ENCODE measurements at regions not wholly inside any gene's neighbourhood (a gene's known extent, or its start where the extent isn't known, plus 50 kb on each side); places are given as distances from the start of the nearest gene placed in this dataset.

DNA sequence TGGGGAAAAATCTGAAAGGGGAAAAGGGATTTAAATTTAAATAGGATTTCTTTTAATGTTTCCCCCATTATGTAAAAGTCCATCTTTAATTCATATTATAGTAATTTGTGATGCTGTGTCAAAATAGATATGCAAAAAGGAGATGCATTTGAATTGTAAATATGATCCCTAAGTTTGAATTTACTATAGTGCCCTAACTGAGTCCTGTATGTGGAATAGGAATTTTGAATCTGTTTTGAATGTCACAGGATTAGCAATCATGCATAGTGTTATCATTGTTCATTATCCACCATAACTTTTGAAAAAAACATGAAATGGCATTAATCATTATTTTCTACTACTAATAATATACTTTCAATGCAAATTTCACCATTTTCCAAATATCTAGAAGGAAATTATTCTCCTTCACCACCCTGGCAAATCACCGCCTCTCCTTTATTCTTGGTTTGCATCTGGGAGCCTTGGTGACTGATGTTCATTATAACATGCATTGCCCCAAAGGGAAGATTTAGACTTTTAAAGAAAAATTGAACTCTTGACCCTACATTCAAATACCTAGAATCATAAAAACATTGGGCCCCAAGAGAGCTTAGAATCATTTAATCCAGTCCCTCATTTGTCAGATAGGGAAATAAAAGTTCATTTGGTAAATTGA is 341.5 kb upstream of the TMPO start:
- Histone ChIP-seq H3K9me3 (no peaks in the 10 kb centered on the region), H3K4me1 (no peaks in the 10 kb centered on the region), H3K27ac (no peak overlapping the region), H3K4me3 (no peak overlapping the region), H3K27me3 (no peaks in the 10 kb centered on the region), H3K36me3 (no peaks in the 10 kb centered on the region)
- TF ChIP-seq, protein P1, sequence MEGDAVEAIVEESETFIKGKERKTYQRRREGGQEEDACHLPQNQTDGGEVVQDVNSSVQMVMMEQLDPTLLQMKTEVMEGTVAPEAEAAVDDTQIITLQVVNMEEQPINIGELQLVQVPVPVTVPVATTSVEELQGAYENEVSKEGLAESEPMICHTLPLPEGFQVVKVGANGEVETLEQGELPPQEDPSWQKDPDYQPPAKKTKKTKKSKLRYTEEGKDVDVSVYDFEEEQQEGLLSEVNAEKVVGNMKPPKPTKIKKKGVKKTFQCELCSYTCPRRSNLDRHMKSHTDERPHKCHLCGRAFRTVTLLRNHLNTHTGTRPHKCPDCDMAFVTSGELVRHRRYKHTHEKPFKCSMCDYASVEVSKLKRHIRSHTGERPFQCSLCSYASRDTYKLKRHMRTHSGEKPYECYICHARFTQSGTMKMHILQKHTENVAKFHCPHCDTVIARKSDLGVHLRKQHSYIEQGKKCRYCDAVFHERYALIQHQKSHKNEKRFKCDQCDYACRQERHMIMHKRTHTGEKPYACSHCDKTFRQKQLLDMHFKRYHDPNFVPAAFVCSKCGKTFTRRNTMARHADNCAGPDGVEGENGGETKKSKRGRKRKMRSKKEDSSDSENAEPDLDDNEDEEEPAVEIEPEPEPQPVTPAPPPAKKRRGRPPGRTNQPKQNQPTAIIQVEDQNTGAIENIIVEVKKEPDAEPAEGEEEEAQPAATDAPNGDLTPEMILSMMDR (IDR thresholded peaks at IDR 0.05), result no peak
- TF ChIP-seq POLR2A (IDR thresholded peaks at IDR 0.05), result no peak
- no peak for TF ChIP-seq EP300 (IDR thresholded peaks at IDR 0.05)
- 98 to 100% methylated on average over 1 of the region's 1 CpG for WGBS, 2 donors
- DNase-seq (ENCODE audit: low spot score in 2 of 2), result no peak

DNA sequence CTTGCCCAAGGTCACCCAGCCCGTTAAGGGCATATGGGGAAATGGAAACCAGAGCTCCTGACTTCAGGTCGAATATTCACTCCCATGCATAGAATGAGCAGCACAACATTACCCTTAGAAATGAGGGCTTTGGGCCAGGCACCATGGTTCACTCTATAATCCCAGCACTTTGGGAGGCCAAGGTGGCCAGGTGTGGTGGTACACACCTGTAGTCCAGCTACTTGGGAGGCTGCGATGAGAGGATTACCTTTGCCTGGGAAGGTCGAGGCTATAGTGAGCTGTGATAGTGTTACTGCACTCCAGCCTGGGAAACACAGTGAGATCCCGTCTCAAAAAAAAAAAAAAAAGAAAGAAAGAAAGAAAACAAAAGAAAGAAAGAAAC is 341.0 kb upstream of the TMPO start:
- WGBS, 2 donors, result 81 to 87% methylated on average over 5 of the region's 5 CpGs
- no peak for TF ChIP-seq POLR2A (IDR thresholded peaks at IDR 0.05)
- TF ChIP-seq, protein P1 (IDR thresholded peaks at IDR 0.05), result no peak
- TF ChIP-seq EP300 (IDR thresholded peaks at IDR 0.05), result no peak
- no peak overlapping the region for H3K4me3 ChIP-seq
- no peaks in the 10 kb centered on the region for H3K4me1 ChIP-seq
- H3K27ac ChIP-seq, result no peak overlapping the region
- H3K9me3 ChIP-seq, result no peaks in the 10 kb centered on the region
- H3K27me3 ChIP-seq, result no peaks in the 10 kb centered on the region
- H3K36me3 ChIP-seq, result no peaks in the 10 kb centered on the region
- no peak for DNase-seq (ENCODE audit: low spot score in 2 of 2)

DNA sequence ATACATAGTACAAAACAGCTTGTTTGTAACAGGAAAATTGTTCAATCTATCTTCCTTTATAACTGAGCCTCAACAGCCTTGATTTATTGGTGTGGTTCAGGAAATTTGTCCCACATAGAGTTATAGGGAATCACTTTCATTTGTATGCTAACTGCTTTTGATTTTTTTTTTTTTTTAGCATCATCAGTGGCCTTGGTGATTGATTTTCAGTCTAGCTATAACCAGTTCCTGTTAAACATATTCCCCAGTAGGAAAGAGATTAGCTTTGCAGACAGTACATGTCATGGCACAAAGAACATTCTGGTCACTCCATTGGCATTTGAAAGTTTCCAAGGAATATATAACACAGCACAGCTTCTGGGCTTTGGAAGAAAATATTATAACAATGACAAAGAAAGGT is 337.3 kb upstream of the TMPO start:
- no peak overlapping the region for H3K27ac ChIP-seq
- DNase-seq (ENCODE audit: low spot score in 2 of 2), result no peak
- H3K4me1 ChIP-seq, result peaks cover 0 to 3% (median 0%) of the 10 kb centered on the region in 4 donors
- no peaks in the 10 kb centered on the region for H3K9me3 ChIP-seq
- no peak for TF ChIP-seq POLR2A (IDR thresholded peaks at IDR 0.05)
- TF ChIP-seq, protein P1 (IDR thresholded peaks at IDR 0.05), result no peak
- TF ChIP-seq EP300 (IDR thresholded peaks at IDR 0.05), result no peak
- H3K27me3 ChIP-seq, result no peaks in the 10 kb centered on the region
- H3K36me3 ChIP-seq, result no peaks in the 10 kb centered on the region
- no peak overlapping the region for H3K4me3 ChIP-seq

DNA sequence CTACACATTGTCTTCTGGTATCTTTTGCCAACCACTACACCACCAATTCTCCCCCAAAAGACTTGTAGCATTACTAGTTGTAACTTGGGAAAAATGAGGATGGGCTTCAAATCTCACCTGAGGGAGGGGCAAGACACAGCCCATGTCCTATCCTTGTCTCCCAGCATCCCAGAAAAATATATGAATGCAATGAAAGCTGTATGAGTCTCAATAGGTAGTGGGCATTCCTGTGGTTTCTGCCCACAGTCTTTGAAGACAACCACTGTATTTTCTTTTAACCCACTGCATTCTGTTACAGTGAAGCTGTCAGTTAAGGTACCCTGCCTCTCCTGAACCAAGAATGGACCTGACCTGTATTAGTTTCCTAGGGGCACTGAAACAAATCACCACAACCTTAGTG is 336.2 kb upstream of the TMPO start:
- TF ChIP-seq, protein P1 (IDR thresholded peaks at IDR 0.05), result no peak
- TF ChIP-seq POLR2A (IDR thresholded peaks at IDR 0.05) (no peak), EP300 (IDR thresholded peaks at IDR 0.05) (no peak)
- Histone ChIP-seq H3K27ac (no peak overlapping the region), H3K4me1 (peaks cover 0 to 3% (median 0%) of the 10 kb centered on the region in 4 donors), H3K9me3 (no peaks in the 10 kb centered on the region), H3K36me3 (no peaks in the 10 kb centered on the region), H3K27me3 (no peaks in the 10 kb centered on the region), H3K4me3 (no peak overlapping the region)
- DNase-seq (ENCODE audit: low spot score in 2 of 2), result no peak

DNA sequence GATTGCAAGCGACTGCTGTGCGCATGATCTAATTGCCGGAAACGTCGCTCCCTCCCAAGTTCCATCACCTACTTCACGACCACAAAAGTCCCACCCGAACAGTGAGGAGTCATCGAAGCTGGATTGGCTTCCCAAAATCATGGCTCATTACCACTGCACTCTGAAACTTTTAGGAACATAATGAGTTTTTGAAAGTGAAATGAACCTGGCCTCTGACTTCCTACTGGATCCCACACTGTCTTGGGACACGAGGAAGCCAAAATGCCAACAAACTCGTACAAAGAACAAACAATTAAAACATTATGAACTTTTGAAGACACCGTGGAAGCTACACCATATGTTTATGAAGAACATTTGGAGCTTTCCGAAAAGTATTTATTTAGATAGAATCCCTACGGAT is 334.8 kb upstream of the TMPO start:
- no peak overlapping the region for H3K4me3 ChIP-seq
- H3K4me1 ChIP-seq, result peaks cover 0 to 3% (median 0%) of the 10 kb centered on the region in 4 donors
- no peak for DNase-seq (ENCODE audit: low spot score in 2 of 2)
- no peaks in the 10 kb centered on the region for H3K27me3 ChIP-seq
- 56 to 67% methylated on average over 13 of the region's 13 CpGs for WGBS, 2 donors
- no peaks in the 10 kb centered on the region for H3K9me3 ChIP-seq
- H3K27ac ChIP-seq, result no peak overlapping the region
- H3K36me3 ChIP-seq, result no peaks in the 10 kb centered on the region
- no peak for TF ChIP-seq POLR2A (IDR thresholded peaks at IDR 0.05)

- H3K9me3 ChIP-seq, result no peaks in the 10 kb centered on the region
- TF ChIP-seq, protein P1 (IDR thresholded peaks at IDR 0.05), result no peak
- TF ChIP-seq EP300 (IDR thresholded peaks at IDR 0.05), result no peak
- H3K4me1 ChIP-seq, result peaks cover 0 to 3% (median 0%) of the 10 kb centered on the region in 4 donors
- no peaks in the 10 kb centered on the region for H3K36me3 ChIP-seq
- no peak overlapping the region for H3K4me3 ChIP-seq
- WGBS, 2 donors, result 49 to 62% methylated on average over 2 of the region's 2 CpGs
- DNase-seq (ENCODE audit: low spot score in 2 of 2), result no peak
- no peak overlapping the region for H3K27ac ChIP-seq
- no peaks in the 10 kb centered on the region for H3K27me3 ChIP-seq
Measured at GRCh38 chr12:98182821-98183220, 332.6 kb upstream of the TMPO start.

Measured in tibial nerve (tissue), 4 donors.